Right lobe of liver (tissue), 4 donors: ENCODE measurements at regions not wholly inside any gene's neighbourhood (a gene's known extent, or its start where the extent isn't known, plus 50 kb on each side); places are given as distances from the start of the nearest gene placed in this dataset.

ENCODE experiments used
- CTCF ChIP-seq, 4 donors: fragments of 200-600 bp in 3 of 4; fragments of 450-650 bp in 1 of 4; IDR thresholded peaks; one replicate each; pipeline versions ENCODE4 v1.5.1 to v1.8.0; 2016 to 2022; ENCODE audit warnings: antibody characterized with exemption in 4 of 4, mild to moderate bottlenecking in 2 of 4
- POLR2A ChIP-seq: fragments of 450-650 bp; IDR thresholded peaks from one replicate; pipeline ENCODE4 v1.6.1; 2017; ENCODE audit warnings: antibody characterized with exemption, mild to moderate bottlenecking
- donor health status: DM: no; HTN: no; CAD: no.
- donor health status: DM: no; HTN: no; CAD: no.
- donor health status: DM: no; HTN: yes; CAD: no.

DNA sequence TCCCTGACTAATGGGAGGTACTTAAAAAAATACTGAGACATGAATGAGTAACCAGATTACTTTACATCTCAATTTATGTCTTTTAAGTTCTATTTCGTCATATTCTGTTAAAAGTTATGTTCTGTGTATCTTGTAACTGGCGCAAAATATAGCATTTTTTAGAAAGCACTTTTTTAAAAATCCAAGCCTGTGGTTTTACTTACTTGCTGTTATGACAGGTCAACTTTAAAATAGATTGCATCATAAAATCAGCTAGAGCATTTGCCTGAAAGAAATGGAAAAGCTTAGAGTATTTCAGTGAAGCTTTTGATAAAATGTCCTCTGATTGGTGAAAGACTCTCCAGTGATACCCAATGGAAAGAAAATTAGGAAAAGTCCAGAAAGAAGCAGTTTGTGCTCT is 1892.3 kb upstream of the TENM3 start:
- TF ChIP-seq POLR2A (no peak), CTCF (IDR thresholded peaks at IDR 0.05) (no peak)
